GM19023 (cell line): ENCODE measurements at regions not wholly inside any gene's neighbourhood (a gene's known extent, or its start where the extent isn't known, plus 50 kb on each side); places are given as distances from the start of the nearest gene placed in this dataset.

ENCODE experiments used
- ATAC-seq: cut with Tn5 transposase; IDR thresholded peaks from one replicate; pipeline ENCODE4 v1.9.1; 2021; ENCODE audit warnings: mild to moderate bottlenecking, moderate library complexity; ENCODE audit not compliant: unreplicated experiment

DNA sequence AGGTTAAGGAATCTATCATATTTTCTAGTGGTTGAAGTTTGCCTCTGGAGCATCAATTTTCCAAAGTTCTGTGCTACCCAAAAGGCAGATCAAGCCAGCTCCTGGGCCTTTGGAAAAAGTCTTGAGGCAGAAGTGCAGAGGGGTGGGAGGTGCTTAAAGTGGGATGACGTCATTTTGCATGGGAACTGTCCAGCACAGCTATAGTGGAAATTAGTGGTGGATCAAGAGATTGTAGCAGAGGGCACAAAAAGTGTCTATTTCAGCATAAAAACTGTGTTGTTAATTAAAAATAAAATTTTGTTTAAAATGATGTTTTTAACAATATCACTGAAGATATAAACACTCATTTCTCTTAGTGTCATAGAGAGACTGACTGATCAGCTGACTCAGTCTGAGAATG is 221.9 kb downstream of the LRRN1 start:
- ATAC-seq: no peak

DNA sequence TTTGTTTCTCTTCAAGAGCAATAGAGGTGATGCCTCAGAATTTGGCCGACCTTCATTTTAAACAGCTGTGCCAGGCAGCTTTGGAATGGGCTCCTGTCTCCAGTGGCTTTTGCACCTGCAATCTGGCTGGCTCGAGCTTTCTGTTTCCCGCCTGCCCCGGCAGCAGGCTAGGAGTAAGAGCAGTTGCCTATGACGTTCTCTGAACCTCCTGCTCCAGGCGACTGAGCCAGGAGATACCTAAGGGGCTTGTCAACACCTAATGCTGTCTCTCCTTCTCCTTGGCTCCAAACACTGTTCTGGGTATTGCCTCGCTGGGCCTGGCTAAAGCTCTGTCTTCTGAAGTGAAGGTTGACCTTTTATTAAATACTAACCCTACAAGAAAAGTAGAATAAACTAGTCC is 229.9 kb downstream of the LRRN1 start:
- ATAC-seq: no peak

- ATAC-seq: no peak
These were observed 231.4 kb downstream of the LRRN1 start for GRCh38 chr3:4030624-4031023.

DNA sequence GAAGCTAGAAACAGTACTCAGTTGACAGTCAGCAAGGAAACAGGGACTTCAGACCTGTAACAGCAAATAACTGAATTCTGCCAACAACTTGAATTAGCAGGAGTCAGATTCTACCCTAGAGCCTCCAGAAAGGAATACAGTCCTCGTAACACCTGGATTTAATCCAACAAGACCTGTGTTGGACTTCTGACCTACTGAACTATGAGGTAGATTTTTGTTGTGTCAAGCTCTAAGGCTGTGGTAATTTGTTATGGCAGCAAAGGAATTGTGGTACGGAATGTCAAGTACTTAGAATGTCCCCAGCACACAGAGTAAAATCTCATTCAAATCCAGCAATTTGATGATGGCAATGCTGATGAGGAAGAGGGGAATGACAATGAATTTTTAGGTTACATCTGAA is 234.1 kb downstream of the LRRN1 start:
- ATAC-seq: no peak

DNA sequence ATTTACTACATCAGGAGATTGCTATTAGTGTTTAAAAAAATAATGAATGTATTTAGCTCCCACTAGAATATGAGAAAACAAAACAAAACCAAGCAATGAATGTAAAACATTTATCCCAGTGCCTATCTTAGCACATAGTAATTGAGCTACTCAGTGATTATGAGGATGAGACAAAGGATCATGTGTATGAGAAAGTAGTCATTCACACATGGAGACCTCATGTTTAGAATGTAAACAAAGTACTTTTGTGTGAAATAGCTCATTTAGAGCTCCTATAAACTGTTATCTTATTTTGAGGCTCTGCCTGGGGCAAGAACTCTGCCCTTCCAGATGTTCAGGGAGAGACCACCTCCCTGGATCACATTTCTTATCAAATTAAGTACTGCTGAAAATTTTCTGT is 236.8 kb downstream of the LRRN1 start:
- no peak for ATAC-seq

GRCh38 chr3:4038351-4038750 is 239.1 kb downstream of the LRRN1 start:
- ATAC-seq: no peak

DNA sequence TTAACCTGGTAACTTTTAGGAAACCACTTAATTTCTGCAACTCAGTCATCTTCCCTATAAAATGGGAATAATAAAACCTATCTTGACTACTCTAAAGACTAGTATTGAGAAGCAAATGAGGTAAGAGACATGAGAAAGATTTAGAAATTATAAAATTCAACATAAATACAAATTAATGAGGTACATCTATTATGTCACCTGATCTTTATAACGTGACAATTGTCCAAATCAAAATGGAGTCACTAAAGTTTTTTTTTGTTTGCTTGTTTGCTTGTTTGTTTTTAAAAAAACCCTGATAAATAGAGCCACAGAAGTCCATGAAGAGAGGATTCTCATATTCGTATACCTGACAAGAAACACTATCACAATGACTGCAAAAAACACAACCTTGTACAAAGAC is 242.8 kb downstream of the LRRN1 start:
- ATAC-seq: no peak

DNA sequence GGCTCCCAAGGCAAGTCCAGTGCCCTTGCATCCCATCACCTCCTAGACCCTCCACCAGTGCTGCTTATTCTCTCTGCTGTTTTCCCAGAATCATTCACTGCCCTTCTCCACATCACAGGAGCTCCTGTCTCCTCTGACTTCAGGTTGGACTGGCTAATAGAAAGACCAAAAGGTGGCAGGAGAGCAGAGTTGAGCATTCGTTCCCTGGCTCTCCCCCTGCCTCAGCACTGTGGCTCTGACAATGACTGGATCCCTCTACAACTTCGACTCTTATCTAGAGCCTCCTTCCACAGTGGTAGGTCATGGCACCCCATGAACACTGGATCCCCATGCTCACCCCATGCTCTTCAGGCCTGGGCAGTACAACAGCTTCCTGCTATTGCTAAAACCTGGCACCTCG is 243.6 kb downstream of the LRRN1 start:
- no peak for ATAC-seq

GRCh38 chr3:4043867-4044575 is 244.8 kb downstream of the LRRN1 start:
- ATAC-seq: no peak

GRCh38 chr3:4044619-4045018 is 245.4 kb downstream of the LRRN1 start:
- ATAC-seq: no peak

- no peak for ATAC-seq
These were observed 246.5 kb downstream of the LRRN1 start for GRCh38 chr3:4045756-4046155.

DNA sequence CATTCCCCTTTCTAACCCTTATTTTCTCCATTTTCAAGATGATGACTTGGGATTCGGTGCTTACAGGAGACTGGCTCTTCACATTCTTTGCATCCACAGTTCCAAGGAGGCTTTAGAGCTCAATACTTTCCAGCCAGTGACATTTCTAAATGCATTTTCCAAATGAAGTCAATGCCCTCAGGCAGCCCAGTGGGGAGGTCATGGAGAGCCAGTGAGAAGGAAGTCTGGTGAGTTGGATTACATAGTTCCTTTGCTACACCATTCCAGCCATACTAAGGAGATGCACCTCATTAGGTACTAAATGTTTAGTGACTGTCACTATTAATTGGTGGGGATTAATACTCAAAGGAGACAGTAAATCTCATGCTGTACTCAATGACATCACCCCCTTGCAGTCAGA is 248.1 kb downstream of the LRRN1 start:
- no peak for ATAC-seq

- no peak for ATAC-seq
These were observed 250.5 kb upstream of the SETMAR start for GRCh38 chr3:4052706-4053105.

DNA sequence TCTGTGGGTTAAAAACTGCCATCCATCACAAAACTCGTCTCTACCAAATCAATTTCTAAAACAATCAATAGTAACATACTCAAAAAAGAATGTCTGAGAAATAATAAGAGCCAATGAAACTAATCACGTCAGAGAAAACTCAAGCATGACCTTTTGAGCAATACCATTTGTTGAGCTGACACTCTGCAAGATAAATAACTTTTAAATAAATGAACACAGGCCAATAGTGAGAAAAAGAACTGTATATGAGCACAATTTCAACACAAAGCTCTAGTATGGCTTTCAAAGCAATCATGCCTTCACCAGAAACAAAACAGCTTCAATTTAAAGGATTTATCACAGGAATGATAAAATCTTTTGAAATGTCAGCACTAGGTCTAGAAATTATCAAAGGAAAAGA is 249.2 kb upstream of the SETMAR start:
- ATAC-seq: no peak

DNA sequence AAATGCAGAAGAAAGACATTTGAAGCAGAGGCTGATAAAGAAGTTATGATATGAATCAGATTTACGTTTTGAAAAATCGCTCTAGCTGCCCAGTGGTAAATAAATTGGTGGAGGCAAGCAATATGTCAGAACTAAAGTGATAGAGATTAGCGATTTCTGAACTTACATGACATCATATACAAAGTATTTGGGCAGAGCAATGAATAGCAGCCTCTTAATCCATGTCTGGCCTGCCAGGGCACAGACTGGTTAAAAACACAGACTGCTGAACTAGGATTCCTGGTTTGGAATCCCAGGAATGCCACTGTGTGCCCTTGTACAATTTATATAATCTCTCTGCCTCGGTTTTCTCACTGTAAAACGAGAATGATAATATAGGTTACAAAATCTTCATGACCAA is 243.1 kb upstream of the SETMAR start:
- ATAC-seq: no peak

DNA sequence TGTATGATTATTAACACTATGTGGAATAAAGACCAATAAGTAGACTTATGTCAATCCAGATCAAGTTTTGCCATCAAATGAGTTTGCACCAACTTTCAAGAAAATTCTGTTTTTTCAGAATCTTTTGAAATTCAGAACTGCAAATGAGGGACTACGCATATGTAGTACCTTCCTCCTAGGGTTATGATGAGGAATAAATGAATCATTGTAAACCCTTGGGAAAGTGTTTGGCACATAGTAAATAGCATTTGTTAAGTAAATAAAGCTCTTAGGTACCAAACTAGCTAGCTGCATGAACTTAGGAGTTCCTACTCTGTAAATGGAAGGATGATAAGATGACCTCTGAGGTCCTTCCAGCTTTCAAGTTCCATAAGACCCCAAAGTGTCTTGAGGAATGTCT is 242.6 kb upstream of the SETMAR start:
- ATAC-seq: no peak

- ATAC-seq: no peak
These were observed 242.0 kb upstream of the SETMAR start for GRCh38 chr3:4061195-4061594.

GRCh38 chr3:4061783-4062360 is 241.3 kb upstream of the SETMAR start:
- ATAC-seq: no peak

GRCh38 chr3:4062621-4063020 is 240.5 kb upstream of the SETMAR start:
- ATAC-seq: no peak

DNA sequence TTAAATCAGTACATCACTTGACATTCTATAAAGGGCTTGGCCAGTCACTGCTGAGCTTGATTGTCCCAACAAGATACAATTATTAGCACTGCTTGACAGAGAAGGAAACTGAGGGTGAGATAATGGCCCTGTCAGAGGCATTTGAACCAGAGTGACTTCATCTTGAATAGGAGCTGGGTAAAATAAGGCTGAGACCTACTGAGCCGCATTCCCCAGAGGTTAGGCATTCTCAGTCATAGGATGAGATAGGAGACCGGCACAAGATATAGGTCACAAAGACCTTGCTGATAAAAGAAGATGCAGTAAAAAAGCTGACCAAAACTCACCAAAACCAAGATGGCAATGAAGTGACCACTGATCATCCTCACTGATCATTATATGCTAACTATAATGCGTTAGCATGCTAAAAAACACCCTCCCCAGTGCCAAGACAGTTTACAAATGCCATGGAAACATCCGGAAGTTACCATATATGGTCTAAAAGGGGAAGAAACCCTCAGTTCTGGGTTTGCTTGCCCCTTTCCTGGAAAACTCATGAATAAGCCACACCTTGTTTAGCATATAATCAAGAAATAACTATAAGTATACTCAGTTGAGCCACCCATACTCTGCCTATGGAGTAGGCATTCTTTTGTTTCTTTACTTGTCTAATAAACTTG is 239.1 kb upstream of the SETMAR start:
- ATAC-seq: no peak

GRCh38 chr3:4065085-4065484 is 238.1 kb upstream of the SETMAR start:
- ATAC-seq: peak; percentile 41

DNA sequence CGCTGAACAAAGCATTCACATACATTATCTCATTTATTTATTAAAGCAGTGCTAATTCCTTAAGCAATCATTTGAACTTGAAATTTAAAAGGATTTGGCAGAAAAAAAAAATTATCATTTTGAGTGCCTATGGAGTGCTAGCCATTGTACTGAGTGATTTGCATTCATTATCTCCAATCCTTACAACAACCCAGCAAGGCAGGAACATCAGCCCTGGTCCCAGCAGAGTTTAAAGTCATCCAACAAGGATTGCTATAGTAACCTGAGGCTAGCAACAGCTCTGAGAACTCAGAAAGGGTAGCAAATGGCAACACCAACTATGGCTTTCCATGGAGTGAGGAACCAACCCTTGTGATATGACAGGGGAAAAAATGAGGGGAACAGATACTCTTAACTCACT is 237.6 kb upstream of the SETMAR start:
- no peak for ATAC-seq

DNA sequence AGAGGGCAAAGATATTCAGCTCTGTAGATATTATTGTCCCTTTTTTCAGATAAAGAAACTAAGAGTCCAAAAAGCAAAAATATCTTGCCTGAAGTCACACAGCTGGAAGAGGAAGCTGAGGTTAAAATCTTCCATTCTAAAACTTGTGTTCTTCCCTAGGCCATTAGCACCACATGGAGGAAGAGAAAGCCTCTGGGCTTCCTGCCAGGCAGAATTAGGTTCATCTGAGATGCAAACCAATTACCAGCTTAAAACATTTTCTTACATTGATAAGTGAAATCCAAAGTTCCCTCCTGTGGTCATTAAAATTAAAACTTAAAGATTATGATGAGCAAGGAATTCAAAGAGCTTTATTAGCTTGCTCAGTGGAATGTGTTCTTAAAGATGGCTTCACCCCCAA is 235.3 kb upstream of the SETMAR start:
- no peak for ATAC-seq
